ENCODE measurements at regions not wholly inside any gene's neighbourhood (a gene's known extent, or its start where the extent isn't known, plus 50 kb on each side); places are given as distances from the start of the nearest gene placed in this dataset.

GRCh38 chr22:44586351-44586990, 88.4 kb upstream of the RTL6 start:
- Histone ChIP-seq H3K4me1 (ENCODE audit: control insufficient read depth in 1 of 2, insufficient read depth in 2 of 2, low read length in 2 of 2) (no peaks in the 10 kb centered on the region), H3K4me3 (ENCODE audit: low read length in 2 of 2) (no peak overlapping the region), H3K27me3 (ENCODE audit: control insufficient read depth in 1 of 2, insufficient read depth in 2 of 2, low read length in 1 of 2) (no peaks in the 10 kb centered on the region), H3K36me3 (ENCODE audit: control insufficient read depth in 1 of 2, insufficient read depth in 2 of 2, low read length in 1 of 2) (no peaks in the 10 kb centered on the region), H3K9me3 (ENCODE audit: control insufficient read depth, low read length) (no peaks in the 10 kb centered on the region), H3K27ac (ENCODE audit: low read depth in 1 of 2, low read length in 2 of 2) (no peak overlapping the region)
- intact Hi-C loops (cut with DNase I), result no loop called here
- WGBS, 2 donors, result 40 to 42% methylated on average over 18 of the region's 18 CpGs
- DNase-seq (peak; percentile 29 to 68), ATAC-seq (ENCODE audit: low FRiP score) (no peak)

DNA sequence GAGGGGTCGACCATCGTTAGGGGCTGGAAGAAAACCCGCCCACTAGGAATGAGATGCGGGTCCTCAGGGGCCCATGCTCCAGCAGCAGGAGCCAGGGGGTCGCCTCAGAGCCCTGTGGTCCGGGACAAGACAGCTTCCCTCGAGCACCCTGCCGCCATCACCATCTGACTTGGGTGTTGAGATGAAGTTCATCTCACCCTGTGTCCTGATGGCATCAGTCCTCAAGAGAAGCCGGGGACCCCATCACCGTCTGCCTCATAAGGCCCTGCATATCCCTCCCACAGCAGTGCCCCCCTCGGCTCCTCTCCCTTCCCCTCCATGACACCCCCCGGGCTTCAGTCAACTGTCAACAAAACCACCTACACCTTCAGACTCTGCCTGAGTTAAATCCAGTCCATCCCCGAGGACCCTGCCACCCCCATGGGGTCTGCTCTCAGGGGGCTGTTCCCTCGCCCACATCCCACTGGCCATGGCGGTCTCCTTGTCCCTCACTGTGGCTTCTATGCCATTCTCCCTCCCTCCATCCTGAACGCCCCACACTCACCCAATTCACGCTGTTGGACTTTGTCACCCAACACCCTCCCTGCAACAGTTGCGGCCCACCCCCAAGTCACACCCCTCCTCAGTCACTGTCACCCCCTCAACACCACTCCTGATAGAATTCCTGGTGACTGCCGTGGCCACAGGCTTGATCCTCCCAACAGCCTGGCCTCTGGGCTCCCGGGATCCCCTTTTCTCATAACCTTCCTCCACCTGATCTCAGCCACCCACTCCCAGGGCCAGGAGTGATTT, 87.7 kb upstream of the RTL6 start:
- intact Hi-C loops (cut with DNase I), result no loop called here
- no peaks in the 10 kb centered on the region for H3K27me3 ChIP-seq (ENCODE audit: control insufficient read depth in 1 of 2, insufficient read depth in 2 of 2, low read length in 1 of 2)

DNA sequence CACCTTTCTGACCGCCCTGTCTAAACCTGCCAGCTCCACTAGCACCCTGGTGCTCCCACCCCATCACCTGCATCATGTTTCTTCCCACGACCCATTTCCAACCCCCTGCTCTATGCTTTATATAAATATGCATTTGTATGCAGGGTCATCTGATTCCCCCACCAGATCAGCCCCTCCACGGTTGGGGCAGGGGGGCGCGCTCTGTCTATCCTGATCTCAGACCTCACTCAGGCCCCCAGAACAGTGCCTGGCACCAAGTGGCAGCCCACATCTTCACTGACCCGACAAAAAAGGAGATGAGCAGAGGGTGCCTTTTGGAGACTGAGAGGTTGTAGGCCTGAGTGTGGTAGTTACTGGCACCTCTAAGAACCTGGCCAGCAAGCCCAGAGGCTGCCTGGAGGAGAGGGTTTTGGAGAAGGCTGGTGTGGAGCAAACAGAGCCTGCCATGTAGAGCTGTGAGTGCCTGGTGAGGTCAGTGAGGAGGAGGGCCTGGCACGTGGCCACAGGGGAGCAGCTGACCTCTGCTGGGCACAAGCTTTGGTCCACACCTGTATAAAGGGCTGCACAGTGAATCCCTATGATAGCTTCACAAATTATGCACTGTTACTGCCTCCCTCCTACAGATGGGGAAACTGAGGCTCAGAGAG, 86.3 kb upstream of the RTL6 start:
- Histone ChIP-seq H3K4me3 (ENCODE audit: low read length in 2 of 2) (no peak overlapping the region), H3K36me3 (ENCODE audit: control insufficient read depth in 1 of 2, insufficient read depth in 2 of 2, low read length in 1 of 2) (no peaks in the 10 kb centered on the region), H3K9me3 (ENCODE audit: control insufficient read depth, low read length) (no peaks in the 10 kb centered on the region), H3K27me3 (ENCODE audit: control insufficient read depth in 1 of 2, insufficient read depth in 2 of 2, low read length in 1 of 2) (no peaks in the 10 kb centered on the region), H3K27ac (ENCODE audit: low read depth in 1 of 2, low read length in 2 of 2) (no peak overlapping the region), H3K4me1 (ENCODE audit: control insufficient read depth in 1 of 2, insufficient read depth in 2 of 2, low read length in 2 of 2) (no peaks in the 10 kb centered on the region)
- ATAC-seq (ENCODE audit: low FRiP score) (no peak), DNase-seq (peak; percentile 21 to 57)
- 81 to 82% methylated on average over 7 of the region's 7 CpGs for WGBS, 2 donors
- intact Hi-C loops (cut with DNase I), result no loop called here

More for the DNA sequence above, 87.7 kb upstream of the RTL6 start:
- no peak overlapping the region for H3K27ac ChIP-seq (ENCODE audit: low read depth in 1 of 2, low read length in 2 of 2)
- WGBS, 2 donors, result 72 to 76% methylated on average over 20 of the region's 20 CpGs
- H3K36me3 ChIP-seq (ENCODE audit: control insufficient read depth in 1 of 2, insufficient read depth in 2 of 2, low read length in 1 of 2), result no peaks in the 10 kb centered on the region
- peak; percentile 38 to 49 for DNase-seq
- no peak overlapping the region for H3K4me3 ChIP-seq (ENCODE audit: low read length in 2 of 2)
- ATAC-seq (ENCODE audit: low FRiP score), result no peak
- no peaks in the 10 kb centered on the region for H3K4me1 ChIP-seq (ENCODE audit: control insufficient read depth in 1 of 2, insufficient read depth in 2 of 2, low read length in 2 of 2)
- no peaks in the 10 kb centered on the region for H3K9me3 ChIP-seq (ENCODE audit: control insufficient read depth, low read length)

DNA sequence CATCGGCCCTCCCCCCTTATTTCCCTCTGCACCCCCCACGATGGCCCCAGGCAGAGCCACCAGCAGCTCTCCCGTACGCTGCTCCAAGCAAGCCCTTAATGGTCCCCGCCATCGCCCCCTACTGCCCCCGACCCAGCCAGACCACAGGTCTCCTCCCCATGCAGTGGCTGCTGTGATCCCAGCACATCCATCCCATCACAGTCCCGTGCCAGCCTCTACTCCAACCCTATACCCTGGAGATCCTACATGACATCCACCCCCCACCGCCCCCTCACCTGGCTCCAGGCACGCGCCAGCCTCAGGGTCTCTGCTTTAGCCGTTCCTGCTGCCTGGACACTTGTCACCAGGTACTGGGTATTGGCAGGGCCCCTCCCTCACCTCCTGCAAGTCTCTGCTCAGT, 85.8 kb upstream of the RTL6 start:
- 55 to 58% methylated on average over 12 of the region's 12 CpGs for WGBS, 2 donors

GRCh38 chr22:44583061-44583760, 85.2 kb upstream of the RTL6 start:
- H3K27me3 ChIP-seq (ENCODE audit: control insufficient read depth in 1 of 2, insufficient read depth in 2 of 2, low read length in 1 of 2), result no peaks in the 10 kb centered on the region
- H3K4me1 ChIP-seq (ENCODE audit: control insufficient read depth in 1 of 2, insufficient read depth in 2 of 2, low read length in 2 of 2), result no peaks in the 10 kb centered on the region
- no peaks in the 10 kb centered on the region for H3K9me3 ChIP-seq (ENCODE audit: control insufficient read depth, low read length)
- no peak for ATAC-seq (ENCODE audit: low FRiP score)
- peak; percentile 24 to 43 for DNase-seq
- H3K36me3 ChIP-seq (ENCODE audit: control insufficient read depth in 1 of 2, insufficient read depth in 2 of 2, low read length in 1 of 2), result no peaks in the 10 kb centered on the region
- WGBS, 2 donors, result 46 to 60% methylated on average over 15 of the region's 15 CpGs
- H3K4me3 ChIP-seq (ENCODE audit: low read length in 2 of 2), result no peak overlapping the region
- intact Hi-C loops (cut with DNase I), result no loop called here
- no peak overlapping the region for H3K27ac ChIP-seq (ENCODE audit: low read depth in 1 of 2, low read length in 2 of 2)

More for the DNA sequence above, 85.8 kb upstream of the RTL6 start:
- H3K36me3 ChIP-seq (ENCODE audit: control insufficient read depth in 1 of 2, insufficient read depth in 2 of 2, low read length in 1 of 2), result no peaks in the 10 kb centered on the region
- intact Hi-C loops (cut with DNase I), result no loop called here
- ATAC-seq (ENCODE audit: low FRiP score) (no peak), DNase-seq (peak; percentile 22 to 62)
- no peaks in the 10 kb centered on the region for H3K4me1 ChIP-seq (ENCODE audit: control insufficient read depth in 1 of 2, insufficient read depth in 2 of 2, low read length in 2 of 2)
- no peak overlapping the region for H3K27ac ChIP-seq (ENCODE audit: low read depth in 1 of 2, low read length in 2 of 2)
- H3K4me3 ChIP-seq (ENCODE audit: low read length in 2 of 2), result no peak overlapping the region
- no peaks in the 10 kb centered on the region for H3K27me3 ChIP-seq (ENCODE audit: control insufficient read depth in 1 of 2, insufficient read depth in 2 of 2, low read length in 1 of 2)
- no peaks in the 10 kb centered on the region for H3K9me3 ChIP-seq (ENCODE audit: control insufficient read depth, low read length)

DNA sequence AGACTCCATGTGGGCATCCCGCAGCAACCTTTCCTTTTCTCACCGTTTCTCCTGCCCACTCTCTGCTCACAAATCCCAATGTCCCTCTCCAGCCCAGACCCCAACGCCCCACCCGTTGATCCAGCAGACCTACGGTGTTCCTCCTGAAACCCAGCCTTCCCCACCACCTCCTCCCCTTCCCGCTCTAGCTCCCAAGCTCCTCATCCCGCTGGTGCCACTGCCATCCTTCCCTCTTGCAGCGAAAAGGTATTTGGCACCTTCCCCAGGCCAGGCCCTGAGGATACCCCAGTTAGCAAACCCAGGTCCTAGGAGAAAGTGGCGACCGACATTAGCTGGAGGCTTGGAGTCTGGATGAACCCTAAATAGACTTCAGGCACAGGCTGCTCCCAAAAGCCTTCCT, 84.0 kb upstream of the RTL6 start:
- DNase-seq (peak; percentile 19 to 56), ATAC-seq (ENCODE audit: low FRiP score) (no peak)
- intact Hi-C loops (cut with DNase I), result no loop called here
- Histone ChIP-seq H3K27me3 (ENCODE audit: control insufficient read depth in 1 of 2, insufficient read depth in 2 of 2, low read length in 1 of 2) (no peaks in the 10 kb centered on the region), H3K4me1 (ENCODE audit: control insufficient read depth in 1 of 2, insufficient read depth in 2 of 2, low read length in 2 of 2) (no peaks in the 10 kb centered on the region), H3K9me3 (ENCODE audit: control insufficient read depth, low read length) (no peaks in the 10 kb centered on the region), H3K4me3 (ENCODE audit: low read length in 2 of 2) (no peak overlapping the region), H3K27ac (ENCODE audit: low read depth in 1 of 2, low read length in 2 of 2) (no peak overlapping the region), H3K36me3 (ENCODE audit: control insufficient read depth in 1 of 2, insufficient read depth in 2 of 2, low read length in 1 of 2) (no peaks in the 10 kb centered on the region)
- WGBS, 2 donors, result 87 to 88% methylated on average over 10 of the region's 10 CpGs

DNA sequence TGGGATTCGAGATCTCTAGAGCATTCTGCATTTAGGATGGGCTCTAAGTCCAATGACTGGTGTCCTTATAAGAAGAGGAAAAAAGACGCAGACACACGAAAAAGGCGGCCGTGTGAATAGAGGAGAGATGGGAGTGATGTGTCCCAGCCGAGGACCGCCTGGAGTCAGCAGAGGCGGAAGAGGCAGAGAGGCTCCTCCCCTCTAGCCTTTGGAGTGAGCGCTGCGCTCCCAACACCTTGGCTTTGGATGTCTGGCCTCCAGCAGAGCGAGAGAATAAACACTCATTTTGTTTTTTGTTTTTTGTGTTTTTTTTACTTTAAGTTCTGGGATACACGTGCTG, 83.0 kb upstream of the RTL6 start:
- H3K27ac ChIP-seq (ENCODE audit: low read depth in 1 of 2, low read length in 2 of 2), result no peak overlapping the region
- H3K4me3 ChIP-seq (ENCODE audit: low read length in 2 of 2), result no peak overlapping the region
- WGBS, 2 donors, result 68 to 69% methylated on average over 12 of the region's 12 CpGs
- ATAC-seq (ENCODE audit: low FRiP score) (no peak), DNase-seq (peak in 1 of 2 donors; percentile 16)
- H3K4me1 ChIP-seq (ENCODE audit: control insufficient read depth in 1 of 2, insufficient read depth in 2 of 2, low read length in 2 of 2), result no peaks in the 10 kb centered on the region
- intact Hi-C loops (cut with DNase I), result no loop called here
- H3K27me3 ChIP-seq (ENCODE audit: control insufficient read depth in 1 of 2, insufficient read depth in 2 of 2, low read length in 1 of 2), result no peaks in the 10 kb centered on the region
- no peaks in the 10 kb centered on the region for H3K36me3 ChIP-seq (ENCODE audit: control insufficient read depth in 1 of 2, insufficient read depth in 2 of 2, low read length in 1 of 2)
- H3K9me3 ChIP-seq (ENCODE audit: control insufficient read depth, low read length), result no peaks in the 10 kb centered on the region

GRCh38 chr22:44580176-44581095, 82.4 kb upstream of the RTL6 start:
- ATAC-seq (ENCODE audit: low FRiP score), result no peak

More at GRCh38 chr22:44580176-44581095, 82.4 kb upstream of the RTL6 start:
- Histone ChIP-seq H3K36me3 (ENCODE audit: control insufficient read depth in 1 of 2, insufficient read depth in 2 of 2, low read length in 1 of 2) (no peaks in the 10 kb centered on the region), H3K4me3 (ENCODE audit: low read length in 2 of 2) (no peak overlapping the region), H3K27ac (ENCODE audit: low read depth in 1 of 2, low read length in 2 of 2) (no peak overlapping the region), H3K27me3 (ENCODE audit: control insufficient read depth in 1 of 2, insufficient read depth in 2 of 2, low read length in 1 of 2) (no peaks in the 10 kb centered on the region), H3K4me1 (ENCODE audit: control insufficient read depth in 1 of 2, insufficient read depth in 2 of 2, low read length in 2 of 2) (no peaks in the 10 kb centered on the region), H3K9me3 (ENCODE audit: control insufficient read depth, low read length) (no peaks in the 10 kb centered on the region)
- WGBS, 2 donors, result 79 to 81% methylated on average over 22 of the region's 22 CpGs
- intact Hi-C loops (cut with DNase I), result no loop called here
- peak in 1 of 2 donors; percentile 57 for DNase-seq

Data from aorta (tissue), 5 donors.